ENCODE measurements at regions not wholly inside any gene's neighbourhood (a gene's known extent, or its start where the extent isn't known, plus 50 kb on each side); places are given as distances from the start of the nearest gene placed in this dataset.

- Histone ChIP-seq H4K20me1 (ENCODE audit: control insufficient read depth, insufficient read depth, low read depth, low read length) (no peaks in the 10 kb centered on the region), H3K36me3 (ENCODE audit: control insufficient read depth, low read length) (no peaks in the 10 kb centered on the region), H3F3A (ENCODE audit: control insufficient read depth, insufficient read depth) (no peaks in the 10 kb centered on the region), H3K27me3 (ENCODE audit: control insufficient read depth, low read length) (no peaks in the 10 kb centered on the region), H3K4me2 (ENCODE audit: low read length) (no peak overlapping the region), H3K9me3 (ENCODE audit: control insufficient read depth, insufficient read depth, low read length) (no peaks in the 10 kb centered on the region), H3K4me1 (ENCODE audit: control insufficient read depth, low read length) (no peaks in the 10 kb centered on the region), H3K9me2 (replicated peaks; ENCODE audit: control insufficient read depth, low read length) (no peaks in the 10 kb centered on the region), H3K79me2 (ENCODE audit: control insufficient read depth, low read length) (no peaks in the 10 kb centered on the region), H3K4me3 (ENCODE audit: low read length) (no peak overlapping the region), H3K27ac (ENCODE audit: low read depth, low read length) (no peak overlapping the region)
- TF ChIP-seq CTCF (IDR thresholded peaks at IDR 0.05; ENCODE audit: low read depth, low read length, poor library complexity, severe bottlenecking) (peak; percentile 47), EZH2phosphoT487 (IDR thresholded peaks at IDR 0.05; ENCODE audit: borderline replicate concordance, low read length) (no peak)
Measured at GRCh38 chr13:85261757-85262346, 537.4 kb downstream of the SLITRK6 start.

- H3K9me2 ChIP-seq (replicated peaks; ENCODE audit: control insufficient read depth, low read length), result no peaks in the 10 kb centered on the region
- no peaks in the 10 kb centered on the region for H3K9me3 ChIP-seq (ENCODE audit: control insufficient read depth, insufficient read depth, low read length)
- no peaks in the 10 kb centered on the region for H3K36me3 ChIP-seq (ENCODE audit: control insufficient read depth, low read length)
- H3K79me2 ChIP-seq (ENCODE audit: control insufficient read depth, low read length), result no peaks in the 10 kb centered on the region
- no peaks in the 10 kb centered on the region for H3F3A ChIP-seq (ENCODE audit: control insufficient read depth, insufficient read depth)
- no peaks in the 10 kb centered on the region for H3K4me1 ChIP-seq (ENCODE audit: control insufficient read depth, low read length)
- no peaks in the 10 kb centered on the region for H4K20me1 ChIP-seq (ENCODE audit: control insufficient read depth, insufficient read depth, low read depth, low read length)
- no peak overlapping the region for H3K4me2 ChIP-seq (ENCODE audit: low read length)
- no peak for TF ChIP-seq CTCF (IDR thresholded peaks at IDR 0.05; ENCODE audit: low read depth, low read length, poor library complexity, severe bottlenecking)
- TF ChIP-seq EZH2phosphoT487 (IDR thresholded peaks at IDR 0.05; ENCODE audit: borderline replicate concordance, low read length), result no peak
- H3K27ac ChIP-seq (ENCODE audit: low read depth, low read length), result no peak overlapping the region
- no peak overlapping the region for H3K4me3 ChIP-seq (ENCODE audit: low read length)
- no peaks in the 10 kb centered on the region for H3K27me3 ChIP-seq (ENCODE audit: control insufficient read depth, low read length)
Measured at GRCh38 chr13:85260896-85261295, 538.3 kb downstream of the SLITRK6 start.

- H3K27me3 ChIP-seq (ENCODE audit: control insufficient read depth, low read length), result no peaks in the 10 kb centered on the region
- no peaks in the 10 kb centered on the region for H3K9me3 ChIP-seq (ENCODE audit: control insufficient read depth, insufficient read depth, low read length)
- TF ChIP-seq EZH2phosphoT487 (IDR thresholded peaks at IDR 0.05; ENCODE audit: borderline replicate concordance, low read length) (no peak), CTCF (IDR thresholded peaks at IDR 0.05; ENCODE audit: low read depth, low read length, poor library complexity, severe bottlenecking) (no peak)
- H4K20me1 ChIP-seq (ENCODE audit: control insufficient read depth, insufficient read depth, low read depth, low read length), result no peaks in the 10 kb centered on the region
- H3K9me2 ChIP-seq (replicated peaks; ENCODE audit: control insufficient read depth, low read length), result no peaks in the 10 kb centered on the region
- H3F3A ChIP-seq (ENCODE audit: control insufficient read depth, insufficient read depth), result no peaks in the 10 kb centered on the region
- H3K4me1 ChIP-seq (ENCODE audit: control insufficient read depth, low read length), result no peaks in the 10 kb centered on the region
- H3K4me2 ChIP-seq (ENCODE audit: low read length), result no peak overlapping the region
- H3K36me3 ChIP-seq (ENCODE audit: control insufficient read depth, low read length), result no peaks in the 10 kb centered on the region
- no peaks in the 10 kb centered on the region for H3K79me2 ChIP-seq (ENCODE audit: control insufficient read depth, low read length)
- H3K27ac ChIP-seq (ENCODE audit: low read depth, low read length), result no peak overlapping the region
- no peak overlapping the region for H3K4me3 ChIP-seq (ENCODE audit: low read length)
Measured at GRCh38 chr13:85255978-85256377, 543.2 kb downstream of the SLITRK6 start.

All from DOHH2 (cell line).